ENCODE measurements at regions not wholly inside any gene's neighbourhood (a gene's known extent, or its start where the extent isn't known, plus 50 kb on each side); places are given as distances from the start of the nearest gene placed in this dataset.

GRCh38 chr21:22763442-22763841, 1765.2 kb downstream of the NCAM2 start:
- no peak overlapping the region for H3K4me2 ChIP-seq (ENCODE audit: insufficient read depth in 1 of 2, low read depth in 2 of 2, low read length in 2 of 2)
- H3K36me3 ChIP-seq (ENCODE audit: control insufficient read depth in 2 of 4, insufficient read depth in 4 of 4, low read length in 3 of 4), result no peaks in the 10 kb centered on the region
- H3K23me2 ChIP-seq (ENCODE audit: low read depth, low read length), result no peaks in the 10 kb centered on the region
- H3K27me3 ChIP-seq (replicated peaks in 1 of 4; ENCODE audit: control insufficient read depth in 3 of 4, extremely low read depth in 1 of 4, insufficient read depth in 3 of 4, low read length in 3 of 4), result no peaks in the 10 kb centered on the region
- no peak overlapping the region for H4K5ac ChIP-seq (ENCODE audit: insufficient read length, low read depth, low read length)
- H2AK5ac ChIP-seq (ENCODE audit: low read depth, low read length), result no peak overlapping the region
- no peak overlapping the region for H3K9ac ChIP-seq (replicated peaks in 1 of 4; ENCODE audit: extremely low read depth in 1 of 4, low read depth in 3 of 4, low read length in 3 of 4)
- ChIA-PET POLR2A (ENCODE audit: partially characterized antibody) (no interaction called here), CTCF (ENCODE audit: partially characterized antibody) (interaction anchor here (1.4 kb wide), 1 partner anchor 11 kb away, joined by 3 read pairs; no protein-coding TSS in a partner anchor)
- H3K4me3 ChIP-seq (ENCODE audit: extremely low read depth in 1 of 4, insufficient read depth in 2 of 4, low read depth in 3 of 4, low read length in 4 of 4), result no peak overlapping the region
- no peak overlapping the region for H3K27ac ChIP-seq (ENCODE audit: low read depth, low read length)
- no peaks in the 10 kb centered on the region for H3K9me3 ChIP-seq (ENCODE audit: insufficient read depth in 2 of 2, low read depth in 1 of 2, low read length in 1 of 2)
- no peaks in the 10 kb centered on the region for H3K4me1 ChIP-seq (replicated peaks in 1 of 4; ENCODE audit: control insufficient read depth in 3 of 4, insufficient read depth in 4 of 4, low read length in 3 of 4)
- H4K8ac ChIP-seq (ENCODE audit: extremely low read depth, insufficient read depth, low read length), result no peak overlapping the region
- H3K4ac ChIP-seq (replicated peaks; ENCODE audit: insufficient read length, low read depth, low read length), result no peak overlapping the region
- FAIRE-seq (no peak), DNase-seq (ENCODE audit: low read depth in 1 of 2, low spot score in 2 of 2) (no peak)
- no peak overlapping the region for H4K91ac ChIP-seq (replicated peaks; ENCODE audit: insufficient read length, low read length)
- H3K79me2 ChIP-seq (ENCODE audit: control insufficient read depth in 1 of 2, insufficient read depth in 2 of 2, low read length in 2 of 2), result no peaks in the 10 kb centered on the region
- H2BK120ac ChIP-seq (replicated peaks; ENCODE audit: low read depth, low read length), result no peak overlapping the region
- H4K20me1 ChIP-seq (replicated peaks in 1 of 2; ENCODE audit: control insufficient read depth in 1 of 2, insufficient read depth in 2 of 2, low read length in 2 of 2), result no peaks in the 10 kb centered on the region
- no peak overlapping the region for H2BK15ac ChIP-seq (ENCODE audit: low read length)
- 92% methylated on average over 3 of the region's 3 CpGs; no CpG with 5 or more reads in 1 of the 2 experiments for WGBS, 2 experiments (ENCODE audit: extremely low coverage in 1 of 2, insufficient coverage in 1 of 2, insufficient read length in 1 of 2, insufficient replicate concordance in 2 of 2, low coverage in 1 of 2, low lambda C conversion rate in 2 of 2, missing lambda C conversion rate in 1 of 2)
- no peak overlapping the region for H2BK20ac ChIP-seq (ENCODE audit: low read length)
- H2BK5ac ChIP-seq (ENCODE audit: low read depth, low read length), result no peak overlapping the region
- H2BK12ac ChIP-seq (ENCODE audit: low read depth, low read length), result no peak overlapping the region
- H3K14ac ChIP-seq (ENCODE audit: insufficient read length), result no peak overlapping the region
- H3K79me1 ChIP-seq (ENCODE audit: low read depth, low read length), result no peaks in the 10 kb centered on the region
- no peak overlapping the region for H3K18ac ChIP-seq (ENCODE audit: extremely low read depth, low read length)
- TF ChIP-seq TCF12 (IDR thresholded peaks at IDR 0.05; ENCODE audit: low read depth, low read length), result no peak
- no peak overlapping the region for H3K23ac ChIP-seq (ENCODE audit: insufficient read length)
- H2AFZ ChIP-seq (ENCODE audit: low read length), result no peak overlapping the region
- H3K56ac ChIP-seq (replicated peaks; ENCODE audit: insufficient read length, low read depth, low read length), result no peak overlapping the region

Data from H1 (cell line).